ENCODE measurements at regions not wholly inside any gene's neighbourhood (a gene's known extent, or its start where the extent isn't known, plus 50 kb on each side); places are given as distances from the start of the nearest gene placed in this dataset.

DNA sequence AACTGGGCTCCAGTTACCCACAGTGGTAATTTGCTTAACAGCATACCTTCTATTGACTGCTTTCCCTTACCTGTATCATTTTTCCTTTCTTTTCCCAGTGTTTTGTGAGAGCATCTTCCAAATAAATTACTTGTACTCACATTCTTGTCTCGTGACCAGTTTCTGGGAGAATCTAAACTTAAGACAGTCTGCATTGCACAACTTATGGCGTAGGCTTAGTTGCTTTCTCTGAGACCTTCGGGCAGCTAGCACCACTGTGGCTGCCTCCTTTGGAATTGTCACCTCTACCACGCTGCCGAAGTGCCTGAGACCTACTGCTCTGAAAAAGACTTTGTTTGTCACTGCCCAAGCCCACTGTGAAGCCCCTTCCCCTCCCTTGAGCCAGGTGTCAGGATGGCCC, 188.1 kb upstream of the BMP2 start:
- no peaks in the 10 kb centered on the region for H3K36me3 Mint-ChIP-seq (ENCODE audit: low read depth, unreplicated experiment)
- no peaks in the 10 kb centered on the region for H3K27me3 Mint-ChIP-seq (ENCODE audit: low read depth, unreplicated experiment)
- Histone ChIP-seq H4K20me1 (ENCODE audit: insufficient read depth, low read length) (no peaks in the 10 kb centered on the region), H3K9me3 (ENCODE audit: insufficient read depth, low read depth, low read length) (no peaks in the 10 kb centered on the region), H3K79me2 (ENCODE audit: insufficient read depth, low read length) (no peaks in the 10 kb centered on the region), H3K27me3 (ENCODE audit: insufficient read depth, low read length) (no peaks in the 10 kb centered on the region), H3K27ac (ENCODE audit: low read depth, low read length) (no peak overlapping the region), H3K9ac (ENCODE audit: low read length) (no peak overlapping the region), H3K36me3 (ENCODE audit: insufficient read depth, low read length) (no peaks in the 10 kb centered on the region), H2AFZ (ENCODE audit: low read depth, low read length) (no peak overlapping the region), H3K4me2 (ENCODE audit: low read length) (no peak overlapping the region), H3K4me3 (ENCODE audit: insufficient read depth, low read depth, low read length) (no peak overlapping the region), H3K4me1 (ENCODE audit: insufficient read depth, low read length) (peaks cover 30% of the 10 kb centered on the region)
- H3K4me1 Mint-ChIP-seq (ENCODE audit: low read depth, unreplicated experiment): peaks cover 21% of the 10 kb centered on the region
- H3K27ac Mint-ChIP-seq (ENCODE audit: unreplicated experiment): no peak overlapping the region
- FAIRE-seq (no peak), DNase-seq (ENCODE audit: low read depth) (no peak)
- TF ChIP-seq CTCF (IDR thresholded peaks at IDR 0.05; ENCODE audit: insufficient read depth, low read depth, low read length) (no peak), EZH2 (IDR thresholded peaks at IDR 0.05; ENCODE audit: insufficient read depth, low read length) (no peak)
- H3K4me3 Mint-ChIP-seq (ENCODE audit: unreplicated experiment): no peak overlapping the region
- H3K9me3 Mint-ChIP-seq (ENCODE audit: unreplicated experiment): no peaks in the 10 kb centered on the region

GRCh38 chr20:6577451-6577850, 190.0 kb upstream of the BMP2 start:
- Mint-ChIP-seq H3K27ac (ENCODE audit: unreplicated experiment) (no peak overlapping the region), H3K4me1 (ENCODE audit: low read depth, unreplicated experiment) (peaks cover 19% of the 10 kb centered on the region), H3K9me3 (ENCODE audit: unreplicated experiment) (no peaks in the 10 kb centered on the region), H3K27me3 (ENCODE audit: low read depth, unreplicated experiment) (no peaks in the 10 kb centered on the region), H3K4me3 (ENCODE audit: unreplicated experiment) (no peak overlapping the region), H3K36me3 (ENCODE audit: low read depth, unreplicated experiment) (no peaks in the 10 kb centered on the region)
- Histone ChIP-seq H3K9me3 (ENCODE audit: insufficient read depth, low read depth, low read length) (no peaks in the 10 kb centered on the region), H4K20me1 (ENCODE audit: insufficient read depth, low read length) (no peaks in the 10 kb centered on the region), H3K4me2 (ENCODE audit: low read length) (no peak overlapping the region), H3K36me3 (ENCODE audit: insufficient read depth, low read length) (no peaks in the 10 kb centered on the region), H3K9ac (ENCODE audit: low read length) (no peak overlapping the region), H3K4me1 (ENCODE audit: insufficient read depth, low read length) (peaks cover 25% of the 10 kb centered on the region), H3K27me3 (ENCODE audit: insufficient read depth, low read length) (no peaks in the 10 kb centered on the region), H2AFZ (ENCODE audit: low read depth, low read length) (no peak overlapping the region), H3K79me2 (ENCODE audit: insufficient read depth, low read length) (no peaks in the 10 kb centered on the region), H3K27ac (ENCODE audit: low read depth, low read length) (no peak overlapping the region), H3K4me3 (ENCODE audit: insufficient read depth, low read depth, low read length) (no peak overlapping the region)
- TF ChIP-seq EZH2 (IDR thresholded peaks at IDR 0.05; ENCODE audit: insufficient read depth, low read length): no peak
- no peak for TF ChIP-seq CTCF (IDR thresholded peaks at IDR 0.05; ENCODE audit: insufficient read depth, low read depth, low read length)
- no peak for FAIRE-seq
- no peak for DNase-seq (ENCODE audit: low read depth)

GRCh38 chr20:6576726-6577125, 190.8 kb upstream of the BMP2 start:
- Histone ChIP-seq H2AFZ (ENCODE audit: low read depth, low read length) (no peak overlapping the region), H3K27me3 (ENCODE audit: insufficient read depth, low read length) (no peaks in the 10 kb centered on the region), H3K9ac (ENCODE audit: low read length) (peak overlapping the region; percentile 42), H3K36me3 (ENCODE audit: insufficient read depth, low read length) (no peaks in the 10 kb centered on the region), H3K4me1 (ENCODE audit: insufficient read depth, low read length) (peaks cover 24% of the 10 kb centered on the region), H4K20me1 (ENCODE audit: insufficient read depth, low read length) (no peaks in the 10 kb centered on the region), H3K79me2 (ENCODE audit: insufficient read depth, low read length) (no peaks in the 10 kb centered on the region), H3K4me3 (ENCODE audit: insufficient read depth, low read depth, low read length) (no peak overlapping the region), H3K9me3 (ENCODE audit: insufficient read depth, low read depth, low read length) (no peaks in the 10 kb centered on the region), H3K27ac (ENCODE audit: low read depth, low read length) (peak overlapping the region; percentile 53), H3K4me2 (ENCODE audit: low read length) (peak overlapping the region; percentile 72)
- H3K4me1 Mint-ChIP-seq (ENCODE audit: low read depth, unreplicated experiment): peaks cover 19% of the 10 kb centered on the region
- FAIRE-seq (no peak), DNase-seq (ENCODE audit: low read depth) (peak; percentile 85)
- no peaks in the 10 kb centered on the region for H3K36me3 Mint-ChIP-seq (ENCODE audit: low read depth, unreplicated experiment)
- no peak for TF ChIP-seq CTCF (IDR thresholded peaks at IDR 0.05; ENCODE audit: insufficient read depth, low read depth, low read length)
- no peak for TF ChIP-seq EZH2 (IDR thresholded peaks at IDR 0.05; ENCODE audit: insufficient read depth, low read length)
- no peaks in the 10 kb centered on the region for H3K27me3 Mint-ChIP-seq (ENCODE audit: low read depth, unreplicated experiment)
- H3K4me3 Mint-ChIP-seq (ENCODE audit: unreplicated experiment): no peak overlapping the region
- no peaks in the 10 kb centered on the region for H3K9me3 Mint-ChIP-seq (ENCODE audit: unreplicated experiment)
- H3K27ac Mint-ChIP-seq (ENCODE audit: unreplicated experiment): no peak overlapping the region

All from astrocyte (in vitro differentiated cells and primary cell).